ENCODE measurements at regions not wholly inside any gene's neighbourhood (a gene's known extent, or its start where the extent isn't known, plus 50 kb on each side); places are given as distances from the start of the nearest gene placed in this dataset.

DNA sequence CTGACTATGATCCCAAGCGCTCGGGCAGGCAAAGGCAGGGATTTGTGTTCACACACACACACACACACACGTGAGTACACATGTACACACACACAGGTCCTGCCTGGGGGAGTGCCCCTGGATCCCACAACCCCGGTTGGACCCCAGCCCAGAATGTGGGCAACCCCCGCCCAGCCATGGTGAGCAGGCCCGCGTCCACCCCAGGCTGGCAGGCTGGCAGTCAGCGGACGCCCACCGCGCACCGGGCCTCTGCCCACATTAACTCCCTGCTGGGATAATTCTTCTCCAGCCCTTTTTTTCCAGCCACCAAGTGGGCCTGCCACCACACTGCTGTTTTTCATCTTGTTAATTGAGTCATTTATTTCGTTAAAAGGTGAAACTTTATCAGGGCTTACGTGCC is 256.2 kb downstream of the BCL11B start:
- Histone ChIP-seq H3K23ac (ENCODE audit: low read depth, low read length) (no peak overlapping the region), H3K27me3 (ENCODE audit: control insufficient read depth, insufficient read depth, low read length) (no peaks in the 10 kb centered on the region), H3K14ac (replicated peaks; ENCODE audit: low read depth, low read length) (no peak overlapping the region), H3K36me3 (ENCODE audit: control insufficient read depth, insufficient read depth, low read length) (no peaks in the 10 kb centered on the region), H3K18ac (ENCODE audit: low read depth, low read length) (no peak overlapping the region), H3K9ac (ENCODE audit: low read depth, low read length) (no peak overlapping the region), H3K4ac (ENCODE audit: low read depth, low read length) (no peak overlapping the region), H4K8ac (ENCODE audit: low read depth in 2 of 2, low read length in 2 of 2) (no peak overlapping the region), H2BK120ac (ENCODE audit: low read depth, low read length) (no peak overlapping the region), H3K27ac (ENCODE audit: insufficient read depth, low read length) (no peak overlapping the region), H4K20me1 (ENCODE audit: insufficient read depth, low read length) (no peaks in the 10 kb centered on the region), H2AK5ac (ENCODE audit: low read depth, low read length) (no peak overlapping the region), H2AK9ac (replicated peaks; ENCODE audit: low read depth, low read length, poor library complexity) (no peak overlapping the region), H2BK20ac (ENCODE audit: low read depth, low read length) (no peak overlapping the region), H3K9me1 (ENCODE audit: insufficient read depth, low read length) (no peaks in the 10 kb centered on the region), H2BK15ac (ENCODE audit: low read depth, low read length) (no peak overlapping the region), H3K56ac (ENCODE audit: extremely low read depth, insufficient read depth, low read length) (no peak overlapping the region), H4K91ac (ENCODE audit: insufficient read depth, low read depth, low read length) (no peak overlapping the region), H4K5ac (ENCODE audit: low read depth, low read length) (no peak overlapping the region), H3K4me2 (ENCODE audit: low read depth, low read length) (no peak overlapping the region), H3K79me1 (ENCODE audit: low read depth in 1 of 2, low read length in 2 of 2) (no peaks in the 10 kb centered on the region), H2BK5ac (ENCODE audit: low read depth, low read length, poor library complexity, severe bottlenecking) (no peak overlapping the region), H3K4me1 (ENCODE audit: control insufficient read depth, insufficient read depth, low read length) (no peaks in the 10 kb centered on the region), H2AFZ (replicated peaks; ENCODE audit: low read length, poor library complexity) (no peak overlapping the region), H3K9me3 (ENCODE audit: control insufficient read depth, insufficient read depth, low read length) (peaks cover 45% of the 10 kb centered on the region), H3K4me3 (ENCODE audit: insufficient read depth, low read depth, low read length) (no peak overlapping the region)
- no TSS peak for BruUV-seq (replicated peaks)
- intact Hi-C loops (cut with micrococcal nuclease), result no loop called here
- in situ Hi-C loops (cut with MboI; ENCODE audit: low sequenced_read_pairs), result no loop called here
- ChIA-PET POLR2A (ENCODE audit: unreplicated experiment) (no interaction called here), CTCF (no interaction called here)
- no peak for ATAC-seq (ENCODE audit: low read depth)
- no peak for DNase-seq
- TF ChIP-seq NFE2L2 (IDR thresholded peaks at IDR 0.05; ENCODE audit: low read depth, low read length) (no peak), RCOR1 (IDR thresholded peaks at IDR 0.05; ENCODE audit: insufficient replicate concordance, low read length) (no peak), CHD1 (IDR thresholded peaks at IDR 0.05; ENCODE audit: low read depth, low read length) (no peak), CEBPB (IDR thresholded peaks at IDR 0.05; ENCODE audit: low read depth, low read length) (no peak), FOS (IDR thresholded peaks at IDR 0.05; ENCODE audit: low read depth, low read length) (no peak), MAZ (IDR thresholded peaks at IDR 0.05; ENCODE audit: borderline replicate concordance, low read depth, low read length) (no peak), POLR2A (IDR thresholded peaks at IDR 0.05; ENCODE audit: low read depth, low read length) (no peak)
- TF ChIP-seq, protein P1, sequence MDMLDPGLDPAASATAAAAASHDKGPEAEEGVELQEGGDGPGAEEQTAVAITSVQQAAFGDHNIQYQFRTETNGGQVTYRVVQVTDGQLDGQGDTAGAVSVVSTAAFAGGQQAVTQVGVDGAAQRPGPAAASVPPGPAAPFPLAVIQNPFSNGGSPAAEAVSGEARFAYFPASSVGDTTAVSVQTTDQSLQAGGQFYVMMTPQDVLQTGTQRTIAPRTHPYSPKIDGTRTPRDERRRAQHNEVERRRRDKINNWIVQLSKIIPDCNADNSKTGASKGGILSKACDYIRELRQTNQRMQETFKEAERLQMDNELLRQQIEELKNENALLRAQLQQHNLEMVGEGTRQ (IDR thresholded peaks at IDR 0.05; ENCODE audit: low read depth, low read length), result no peak
- TF ChIP-seq, protein P2, sequence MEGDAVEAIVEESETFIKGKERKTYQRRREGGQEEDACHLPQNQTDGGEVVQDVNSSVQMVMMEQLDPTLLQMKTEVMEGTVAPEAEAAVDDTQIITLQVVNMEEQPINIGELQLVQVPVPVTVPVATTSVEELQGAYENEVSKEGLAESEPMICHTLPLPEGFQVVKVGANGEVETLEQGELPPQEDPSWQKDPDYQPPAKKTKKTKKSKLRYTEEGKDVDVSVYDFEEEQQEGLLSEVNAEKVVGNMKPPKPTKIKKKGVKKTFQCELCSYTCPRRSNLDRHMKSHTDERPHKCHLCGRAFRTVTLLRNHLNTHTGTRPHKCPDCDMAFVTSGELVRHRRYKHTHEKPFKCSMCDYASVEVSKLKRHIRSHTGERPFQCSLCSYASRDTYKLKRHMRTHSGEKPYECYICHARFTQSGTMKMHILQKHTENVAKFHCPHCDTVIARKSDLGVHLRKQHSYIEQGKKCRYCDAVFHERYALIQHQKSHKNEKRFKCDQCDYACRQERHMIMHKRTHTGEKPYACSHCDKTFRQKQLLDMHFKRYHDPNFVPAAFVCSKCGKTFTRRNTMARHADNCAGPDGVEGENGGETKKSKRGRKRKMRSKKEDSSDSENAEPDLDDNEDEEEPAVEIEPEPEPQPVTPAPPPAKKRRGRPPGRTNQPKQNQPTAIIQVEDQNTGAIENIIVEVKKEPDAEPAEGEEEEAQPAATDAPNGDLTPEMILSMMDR (conservative IDR thresholded peaks at IDR 0.05; ENCODE audit: low read depth, low read length), result no peak
- WGBS, 2 experiments (ENCODE audit: extremely low coverage in 2 of 2, insufficient read length in 1 of 2), result 70% methylated on average over 2 of the region's 14 CpGs; no CpG with 5 or more reads in 1 of the 2 experiments
- dilution Hi-C loops (cut with HindIII; ENCODE audit: low sequenced_read_pairs, unreplicated experiment), result no loop called here

All from IMR-90 (cell line).